ENCODE measurements at regions not wholly inside any gene's neighbourhood (a gene's known extent, or its start where the extent isn't known, plus 50 kb on each side); places are given as distances from the start of the nearest gene placed in this dataset.

DNA sequence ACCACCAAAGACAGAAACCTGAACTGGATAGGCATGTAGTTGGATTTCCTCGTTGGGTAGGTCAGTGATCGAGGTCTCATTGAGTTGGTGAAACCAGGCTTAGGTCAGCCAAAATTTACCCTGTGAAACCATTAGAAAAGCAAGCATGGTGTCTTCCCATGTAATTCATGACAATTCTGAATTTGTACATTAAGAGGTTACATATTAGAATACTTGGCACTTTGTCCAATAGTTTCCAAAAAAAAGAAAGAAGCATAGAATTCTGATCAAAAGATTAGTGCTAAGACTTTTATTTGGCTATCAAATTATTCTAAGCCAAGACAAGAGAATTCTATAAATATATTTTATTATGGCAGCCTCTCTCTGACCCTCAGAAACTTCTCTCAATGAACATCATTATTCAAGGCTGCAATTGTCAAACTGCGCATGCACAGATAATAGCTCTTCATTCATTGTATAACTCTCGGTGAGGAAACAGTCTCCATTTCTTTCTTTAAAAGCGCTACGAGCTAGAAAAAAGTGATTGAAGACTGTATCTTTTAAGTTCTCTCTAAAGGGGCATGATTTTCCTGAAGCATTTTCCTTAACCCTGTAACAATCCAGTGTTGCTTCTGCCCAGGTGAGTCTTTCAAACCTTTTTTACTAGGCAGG, 79.1 kb upstream of the MYCN start:
- H3K27ac Mint-ChIP-seq, result no peak overlapping the region
- TF ChIP-seq, protein P1, sequence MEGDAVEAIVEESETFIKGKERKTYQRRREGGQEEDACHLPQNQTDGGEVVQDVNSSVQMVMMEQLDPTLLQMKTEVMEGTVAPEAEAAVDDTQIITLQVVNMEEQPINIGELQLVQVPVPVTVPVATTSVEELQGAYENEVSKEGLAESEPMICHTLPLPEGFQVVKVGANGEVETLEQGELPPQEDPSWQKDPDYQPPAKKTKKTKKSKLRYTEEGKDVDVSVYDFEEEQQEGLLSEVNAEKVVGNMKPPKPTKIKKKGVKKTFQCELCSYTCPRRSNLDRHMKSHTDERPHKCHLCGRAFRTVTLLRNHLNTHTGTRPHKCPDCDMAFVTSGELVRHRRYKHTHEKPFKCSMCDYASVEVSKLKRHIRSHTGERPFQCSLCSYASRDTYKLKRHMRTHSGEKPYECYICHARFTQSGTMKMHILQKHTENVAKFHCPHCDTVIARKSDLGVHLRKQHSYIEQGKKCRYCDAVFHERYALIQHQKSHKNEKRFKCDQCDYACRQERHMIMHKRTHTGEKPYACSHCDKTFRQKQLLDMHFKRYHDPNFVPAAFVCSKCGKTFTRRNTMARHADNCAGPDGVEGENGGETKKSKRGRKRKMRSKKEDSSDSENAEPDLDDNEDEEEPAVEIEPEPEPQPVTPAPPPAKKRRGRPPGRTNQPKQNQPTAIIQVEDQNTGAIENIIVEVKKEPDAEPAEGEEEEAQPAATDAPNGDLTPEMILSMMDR (IDR thresholded peaks at IDR 0.05), result no peak
- DNase-seq, result no peak
- no peaks in the 10 kb centered on the region for H3K27me3 Mint-ChIP-seq (ENCODE audit: low read depth, poor library complexity)
- no peak overlapping the region for H3K4me3 Mint-ChIP-seq
- peaks cover 26% of the 10 kb centered on the region for H3K4me1 Mint-ChIP-seq
- no peaks in the 10 kb centered on the region for H3K36me3 Mint-ChIP-seq (ENCODE audit: low read depth)
- peaks cover 2% of the 10 kb centered on the region for H3K9me3 Mint-ChIP-seq

DNA sequence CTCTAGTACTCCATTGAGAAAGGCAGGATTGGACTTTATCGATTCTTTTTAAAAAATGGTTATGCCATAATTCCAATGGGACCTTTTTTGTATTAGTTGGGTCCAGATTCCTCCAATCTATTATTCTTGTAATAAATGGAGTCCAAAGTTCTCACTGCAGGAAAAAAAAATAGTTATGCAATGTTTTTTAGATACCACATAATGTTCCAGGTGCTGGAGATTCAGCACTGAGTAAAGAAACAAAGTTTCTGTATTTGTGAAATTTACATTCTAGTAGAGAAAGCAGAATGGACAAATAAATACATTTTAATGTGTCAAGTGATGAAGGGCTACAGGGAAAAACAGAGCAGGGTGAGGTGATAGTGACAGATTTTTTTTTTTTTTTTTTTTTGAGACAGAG, 78.5 kb upstream of the MYCN start:
- Mint-ChIP-seq H3K36me3 (ENCODE audit: low read depth) (no peaks in the 10 kb centered on the region), H3K27me3 (ENCODE audit: low read depth, poor library complexity) (no peaks in the 10 kb centered on the region), H3K27ac (no peak overlapping the region), H3K4me3 (no peak overlapping the region), H3K9me3 (peaks cover 5% of the 10 kb centered on the region), H3K4me1 (peaks cover 23% of the 10 kb centered on the region)
- TF ChIP-seq, protein P1 (IDR thresholded peaks at IDR 0.05), result no peak
- no peak for DNase-seq

DNA sequence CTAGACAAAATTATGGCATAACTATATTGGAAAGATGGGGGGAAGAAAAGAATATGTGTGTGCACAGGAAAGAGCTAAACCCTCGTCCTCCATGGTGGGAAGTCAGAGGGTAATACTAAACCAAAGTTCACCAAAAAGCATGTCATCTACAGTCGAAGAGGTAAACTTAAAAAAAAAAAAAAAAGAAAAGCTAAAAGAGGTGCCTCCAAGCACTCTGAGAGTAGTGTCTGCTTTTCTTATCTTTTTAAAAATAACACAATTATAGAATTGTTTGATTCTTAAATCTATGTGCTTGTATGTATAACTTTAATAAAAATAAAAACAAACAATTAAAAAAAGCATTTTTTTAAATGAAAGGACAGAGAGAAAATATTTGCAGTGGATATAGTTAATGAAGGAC, 77.3 kb upstream of the MYCN start:
- Mint-ChIP-seq H3K4me1 (peaks cover 14% of the 10 kb centered on the region), H3K27me3 (ENCODE audit: low read depth, poor library complexity) (no peaks in the 10 kb centered on the region), H3K9me3 (peaks cover 12% of the 10 kb centered on the region), H3K36me3 (ENCODE audit: low read depth) (no peaks in the 10 kb centered on the region), H3K27ac (no peak overlapping the region), H3K4me3 (no peak overlapping the region)
- no peak for DNase-seq
- TF ChIP-seq, protein P1 (IDR thresholded peaks at IDR 0.05), result no peak

DNA sequence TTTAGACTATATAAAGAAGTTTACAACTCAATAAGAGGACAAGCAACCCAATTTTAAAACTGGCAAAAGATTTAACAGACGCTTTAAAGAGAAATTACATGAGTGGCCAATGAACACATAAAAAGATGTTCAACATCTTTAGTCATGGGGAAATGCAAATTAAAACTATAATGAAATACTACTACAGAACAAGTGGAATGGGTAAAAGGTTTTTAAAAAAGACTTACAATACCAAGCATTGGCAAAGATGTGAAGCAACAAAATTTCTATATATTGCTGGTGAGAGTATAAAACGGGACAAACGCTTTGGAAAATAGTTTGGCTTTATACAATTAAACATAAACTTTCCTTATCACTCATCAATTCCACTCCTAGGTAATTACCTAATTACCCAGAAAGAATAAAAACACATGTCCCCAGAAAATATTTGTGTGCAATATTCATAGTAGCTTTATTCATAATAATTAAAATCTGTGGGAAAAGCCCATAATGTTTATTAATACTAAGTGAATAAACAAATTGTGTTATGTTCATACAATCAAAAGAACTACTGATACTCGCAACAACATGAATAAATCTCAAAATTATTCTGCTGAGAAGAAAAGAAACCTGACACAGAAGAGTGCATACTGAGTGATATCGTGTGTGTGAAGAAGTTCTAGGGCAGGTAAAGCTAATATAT, 76.7 kb upstream of the MYCN start:
- TF ChIP-seq, protein P1 (IDR thresholded peaks at IDR 0.05), result no peak
- Mint-ChIP-seq H3K27me3 (ENCODE audit: low read depth, poor library complexity) (no peaks in the 10 kb centered on the region), H3K36me3 (ENCODE audit: low read depth) (peaks cover 5% of the 10 kb centered on the region), H3K4me3 (no peak overlapping the region), H3K9me3 (peaks cover 17% of the 10 kb centered on the region), H3K27ac (no peak overlapping the region), H3K4me1 (peaks cover 11% of the 10 kb centered on the region)
- DNase-seq, result no peak

DNA sequence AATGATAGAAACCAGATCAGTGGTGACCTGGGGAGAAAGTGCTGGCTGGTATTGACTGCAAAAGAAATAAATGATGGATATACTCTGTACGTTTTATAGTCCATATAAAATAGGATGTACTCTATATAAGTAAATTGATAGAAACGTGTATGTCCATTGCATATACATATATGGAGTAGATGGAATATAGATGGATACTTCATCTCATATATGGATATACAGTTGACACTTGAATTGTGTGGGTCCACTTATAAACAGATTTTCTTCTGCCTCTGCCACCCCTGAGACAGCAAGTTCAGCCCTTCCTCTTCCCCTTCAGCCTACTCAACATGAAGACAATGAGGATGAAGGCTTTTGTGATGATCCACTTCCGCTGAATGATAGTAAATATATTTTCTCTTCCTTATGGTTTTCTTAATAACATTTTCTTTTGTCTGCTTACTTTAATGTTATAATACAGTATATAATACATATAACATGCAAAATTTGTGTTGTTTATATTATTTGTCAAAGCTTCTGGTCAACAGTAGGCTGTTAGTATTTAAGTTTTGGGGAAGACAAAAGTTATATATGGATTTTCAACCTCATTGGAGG, 76.1 kb upstream of the MYCN start:
- Mint-ChIP-seq H3K36me3 (ENCODE audit: low read depth) (peaks cover 7% of the 10 kb centered on the region), H3K27ac (no peak overlapping the region), H3K4me3 (no peak overlapping the region), H3K4me1 (peaks cover 5% of the 10 kb centered on the region), H3K9me3 (peaks cover 18% of the 10 kb centered on the region), H3K27me3 (ENCODE audit: low read depth, poor library complexity) (no peaks in the 10 kb centered on the region)
- TF ChIP-seq, protein P1 (IDR thresholded peaks at IDR 0.05), result no peak
- DNase-seq, result no peak
